ENCODE measurements at regions not wholly inside any gene's neighbourhood (a gene's known extent, or its start where the extent isn't known, plus 50 kb on each side); places are given as distances from the start of the nearest gene placed in this dataset.

DNA sequence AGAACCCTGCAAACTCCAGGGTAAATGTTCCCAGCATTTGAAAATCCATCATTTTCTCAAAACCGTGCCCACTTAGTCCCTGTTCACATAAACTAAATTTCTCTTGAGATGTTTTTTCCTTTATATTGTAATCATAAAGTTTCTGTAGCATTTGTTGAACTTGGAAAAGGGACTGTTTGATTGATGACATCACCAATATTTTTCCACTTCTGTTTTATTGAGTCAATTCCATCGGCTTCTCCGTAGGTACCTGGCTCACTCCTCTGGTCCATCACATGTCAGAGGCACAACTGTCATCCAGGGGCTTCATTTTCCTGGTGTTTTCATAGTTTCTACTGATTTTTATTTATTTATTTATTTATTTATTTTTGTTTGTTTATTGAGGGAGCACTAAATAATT, 462.5 kb upstream of the PFKP start:
- TF ChIP-seq, protein P1, sequence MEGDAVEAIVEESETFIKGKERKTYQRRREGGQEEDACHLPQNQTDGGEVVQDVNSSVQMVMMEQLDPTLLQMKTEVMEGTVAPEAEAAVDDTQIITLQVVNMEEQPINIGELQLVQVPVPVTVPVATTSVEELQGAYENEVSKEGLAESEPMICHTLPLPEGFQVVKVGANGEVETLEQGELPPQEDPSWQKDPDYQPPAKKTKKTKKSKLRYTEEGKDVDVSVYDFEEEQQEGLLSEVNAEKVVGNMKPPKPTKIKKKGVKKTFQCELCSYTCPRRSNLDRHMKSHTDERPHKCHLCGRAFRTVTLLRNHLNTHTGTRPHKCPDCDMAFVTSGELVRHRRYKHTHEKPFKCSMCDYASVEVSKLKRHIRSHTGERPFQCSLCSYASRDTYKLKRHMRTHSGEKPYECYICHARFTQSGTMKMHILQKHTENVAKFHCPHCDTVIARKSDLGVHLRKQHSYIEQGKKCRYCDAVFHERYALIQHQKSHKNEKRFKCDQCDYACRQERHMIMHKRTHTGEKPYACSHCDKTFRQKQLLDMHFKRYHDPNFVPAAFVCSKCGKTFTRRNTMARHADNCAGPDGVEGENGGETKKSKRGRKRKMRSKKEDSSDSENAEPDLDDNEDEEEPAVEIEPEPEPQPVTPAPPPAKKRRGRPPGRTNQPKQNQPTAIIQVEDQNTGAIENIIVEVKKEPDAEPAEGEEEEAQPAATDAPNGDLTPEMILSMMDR (conservative IDR thresholded peaks at IDR 0.05; ENCODE audit: low read length), result no peak
- no peak for TF ChIP-seq EZH2phosphoT487 (IDR thresholded peaks at IDR 0.05; ENCODE audit: borderline replicate concordance, low read depth, low read length)
